Ureter (tissue), 1 donor: ENCODE measurements at regions not wholly inside any gene's neighbourhood (a gene's known extent, or its start where the extent isn't known, plus 50 kb on each side); places are given as distances from the start of the nearest gene placed in this dataset.

Experiments used
- DNase-seq: peaks from one replicate; pipeline ENCODE4 v3.0.0-alpha.2; 2020; ENCODE audit warnings: low spot score
- donor health status: DM: yes; HTN: yes; CAD: no.

DNA sequence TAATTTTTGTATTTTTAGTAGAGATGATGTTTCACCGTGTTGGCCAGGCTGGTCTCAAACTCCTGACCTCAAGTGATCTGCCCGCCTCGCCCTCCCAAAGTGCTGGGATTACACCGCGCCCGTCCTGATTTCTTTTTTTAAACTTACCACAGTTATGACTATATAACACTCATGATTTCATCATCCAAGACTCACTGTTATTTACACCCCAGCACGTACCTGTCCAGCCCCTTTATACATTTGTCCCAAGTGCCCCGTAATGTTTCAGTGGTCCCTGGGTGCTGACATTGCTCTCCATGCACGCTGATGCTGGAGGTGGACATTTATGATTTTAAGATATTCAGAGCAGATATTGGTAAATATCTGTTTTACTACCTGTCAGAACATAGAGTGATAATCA is 219.9 kb upstream of the GMDS start:
- DNase-seq, result no peak

DNA sequence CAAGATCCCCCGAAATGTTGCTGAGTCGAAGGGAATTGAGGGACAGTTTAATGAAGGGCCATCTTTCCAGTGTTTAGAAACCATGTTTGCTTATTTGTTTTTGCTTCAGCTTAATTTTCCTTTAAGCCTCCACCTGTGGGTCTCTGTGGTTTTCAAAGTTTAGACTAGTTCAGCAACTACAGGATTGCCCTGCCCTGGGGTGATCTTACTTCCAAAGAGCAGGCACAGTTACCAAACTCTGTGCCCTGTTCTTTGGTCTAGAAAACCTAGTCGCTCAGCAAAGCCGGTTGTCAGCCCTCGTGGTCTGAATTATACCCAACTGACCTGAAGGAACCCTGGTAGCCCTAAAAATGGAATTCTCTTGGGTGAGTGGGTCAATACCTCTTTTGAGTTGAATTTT is 219.2 kb upstream of the GMDS start:
- no peak for DNase-seq

- DNase-seq, result no peak
These were observed 217.4 kb upstream of the GMDS start for GRCh38 chr6:2462831-2463230.

DNA sequence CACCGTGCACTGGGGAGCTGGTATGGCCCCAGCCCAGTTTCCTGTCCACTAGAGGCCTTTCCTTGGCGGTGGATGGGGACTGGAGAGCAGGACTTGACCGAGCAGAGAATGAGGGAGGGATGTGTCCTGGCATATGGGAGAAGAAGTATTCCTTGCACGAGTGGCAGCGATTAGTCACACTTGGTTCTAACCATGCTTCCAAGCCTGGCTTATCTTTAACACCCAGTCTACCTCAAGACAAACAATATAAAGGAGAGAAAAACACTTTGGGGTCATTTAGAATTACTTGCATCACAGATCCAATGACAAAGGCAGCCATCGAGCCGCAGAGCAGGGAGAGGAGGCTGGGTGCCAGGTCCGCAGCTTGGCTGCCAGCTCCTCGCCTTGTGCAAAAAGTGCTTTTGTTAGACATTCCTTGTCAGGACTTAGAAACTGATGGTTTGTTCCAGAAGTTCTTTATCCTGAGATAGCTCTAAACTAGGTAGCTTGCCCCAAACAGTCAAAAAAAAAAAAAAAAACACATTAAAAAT is 214.9 kb upstream of the GMDS start:
- no peak for DNase-seq

DNA sequence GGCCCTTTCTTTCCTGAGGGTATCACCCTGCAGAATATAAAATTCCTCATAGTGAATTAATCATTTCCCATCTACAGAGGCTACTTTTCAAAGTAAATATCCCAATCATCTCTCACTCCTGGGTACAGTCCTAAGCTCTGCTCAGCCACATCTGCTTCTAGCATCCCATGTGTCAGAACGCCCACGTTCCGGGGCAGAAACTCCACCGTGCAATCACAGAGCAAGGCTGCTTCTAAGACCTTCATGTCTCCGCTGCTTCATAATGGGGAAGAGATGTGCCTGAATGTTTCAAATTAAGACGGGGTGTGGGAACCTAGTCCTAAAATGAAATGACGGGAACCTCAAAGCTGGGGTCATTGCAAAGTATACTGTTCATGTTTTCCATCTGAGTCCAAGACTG is 208.8 kb upstream of the GMDS start:
- no peak for DNase-seq

- peak; percentile 64 for DNase-seq
These were observed 205.1 kb upstream of the GMDS start for GRCh38 chr6:2450546-2450945.

DNA sequence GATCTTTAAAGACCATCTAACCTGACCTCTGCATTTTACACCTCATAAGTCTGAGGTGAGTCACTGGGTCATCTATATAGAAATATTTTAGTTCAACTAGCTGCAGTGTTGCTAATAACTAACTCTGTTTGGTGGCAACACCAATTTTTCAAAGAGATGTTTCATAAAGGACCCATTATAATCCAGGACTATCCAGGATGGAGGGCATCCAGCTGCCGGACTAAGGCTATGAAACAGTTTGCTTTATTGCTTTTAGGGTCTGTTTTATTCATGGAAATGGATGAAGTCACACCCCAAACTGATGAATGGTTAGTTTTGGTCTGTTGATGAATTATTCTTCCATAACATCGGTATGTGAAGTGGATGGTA is 204.2 kb upstream of the GMDS start:
- DNase-seq, result no peak

DNA sequence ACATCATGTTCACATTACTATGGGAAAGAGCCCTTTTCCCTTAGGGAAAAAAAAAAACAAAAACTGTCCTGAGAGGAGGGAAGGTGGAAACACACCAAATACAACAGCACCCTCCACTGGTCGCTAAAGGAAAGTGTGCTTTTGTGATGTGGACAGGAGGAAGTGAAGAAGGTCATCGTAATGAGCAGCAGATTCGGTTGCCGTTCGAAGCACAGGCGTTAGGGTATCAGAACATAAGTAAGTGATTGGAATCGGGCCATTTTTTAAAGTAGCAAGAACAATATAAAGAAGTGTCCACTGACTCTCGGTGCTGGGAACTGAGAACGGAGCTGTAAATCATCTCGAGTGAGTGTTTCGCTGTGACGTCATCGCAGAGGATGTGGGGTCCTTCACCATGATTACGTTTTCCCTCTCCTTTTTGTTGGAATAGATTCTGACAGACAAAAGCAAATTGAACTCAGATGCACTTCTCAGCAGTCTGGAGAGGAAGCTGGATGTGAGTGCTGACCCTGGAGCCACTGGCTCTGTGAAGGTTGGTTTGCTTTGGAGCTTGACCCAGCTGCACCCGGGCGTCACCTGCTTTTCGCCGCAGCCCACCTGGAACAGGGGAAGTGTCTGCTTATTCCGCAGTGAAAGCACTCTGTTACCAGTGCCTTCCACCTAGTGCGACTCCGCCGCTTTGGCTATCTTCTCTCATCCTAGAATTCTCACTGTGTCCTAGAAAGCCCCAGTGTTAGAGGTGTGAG is 203.6 kb upstream of the GMDS start:
- DNase-seq, result peak; percentile 56

- no peak for DNase-seq
These were observed 202.5 kb upstream of the GMDS start for GRCh38 chr6:2447931-2448330.

- DNase-seq, result no peak
These were observed 202.0 kb upstream of the GMDS start for GRCh38 chr6:2447318-2447920.

- DNase-seq, result no peak
These were observed 196.4 kb upstream of the GMDS start for GRCh38 chr6:2441601-2442475.

GRCh38 chr6:2440516-2440915 is 195.1 kb upstream of the GMDS start:
- no peak for DNase-seq

GRCh38 chr6:2439632-2440031 is 194.2 kb upstream of the GMDS start:
- no peak for DNase-seq

DNA sequence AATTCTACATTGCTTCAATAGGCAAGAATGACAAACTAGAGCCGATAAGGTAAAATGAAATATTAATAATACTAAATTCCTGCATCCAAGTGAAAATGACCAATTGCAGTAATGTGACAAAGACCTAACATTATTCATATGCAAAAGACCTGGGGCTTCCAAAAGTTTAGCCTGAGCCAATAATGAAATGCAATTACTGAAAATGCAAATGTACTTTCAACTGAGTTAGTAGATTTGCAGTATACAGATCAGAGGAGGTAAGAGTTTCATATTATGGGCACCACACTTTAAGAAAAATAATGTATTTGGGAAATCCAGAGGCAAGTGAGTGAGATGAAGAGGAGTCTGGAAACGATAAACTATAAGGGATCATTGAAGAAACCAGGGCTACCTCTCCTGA is 193.7 kb upstream of the GMDS start:
- DNase-seq, result no peak

GRCh38 chr6:2436410-2437154 is 191.2 kb upstream of the GMDS start:
- no peak for DNase-seq

DNA sequence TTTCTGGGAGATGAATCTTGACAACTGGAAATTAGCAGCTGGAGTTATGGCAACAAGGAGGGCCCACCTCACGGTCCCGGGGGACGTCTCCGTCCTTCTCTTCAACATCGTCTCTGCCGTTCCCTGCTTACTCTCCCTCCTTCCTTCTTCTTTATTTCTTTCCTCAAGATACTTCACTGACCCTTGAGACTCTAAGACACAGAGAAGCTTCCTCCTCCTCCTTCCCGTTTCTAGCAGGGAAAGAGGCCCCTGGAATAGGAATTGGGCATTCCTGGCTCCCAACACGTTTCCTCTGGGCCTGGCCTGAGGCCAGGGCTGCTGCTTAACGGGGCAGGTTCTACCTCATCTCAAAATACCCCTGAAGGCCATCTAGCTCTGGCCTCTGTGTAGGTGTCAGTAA is 189.9 kb upstream of the GMDS start:
- no peak for DNase-seq

- no peak for DNase-seq
These were observed 189.5 kb upstream of the GMDS start for GRCh38 chr6:2434912-2435311.

- peak; percentile 85 for DNase-seq
These were observed 188.7 kb upstream of the GMDS start for GRCh38 chr6:2434116-2434515.

GRCh38 chr6:2433711-2434110 is 188.3 kb upstream of the GMDS start:
- DNase-seq, result no peak

- no peak for DNase-seq
These were observed 187.9 kb upstream of the GMDS start for GRCh38 chr6:2433266-2433665.

DNA sequence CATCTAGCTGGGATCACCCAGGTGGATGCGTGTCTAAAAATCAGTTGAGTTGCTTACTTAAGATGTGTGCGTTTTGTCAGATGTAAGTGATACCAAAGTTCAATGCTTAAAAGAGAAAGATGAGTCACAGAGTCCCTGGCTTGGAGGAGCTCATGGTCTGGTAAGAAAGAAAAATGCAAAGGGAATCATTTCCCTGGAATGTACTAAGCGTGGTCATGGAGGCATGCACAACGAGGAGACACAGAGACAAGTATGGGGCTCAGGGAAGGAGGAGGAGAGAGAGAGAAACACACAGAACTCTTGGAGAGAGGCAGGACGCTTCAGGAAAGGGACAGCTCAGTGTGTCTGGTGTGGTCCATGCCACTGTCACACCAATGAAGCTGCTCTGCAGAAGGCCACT is 186.9 kb upstream of the GMDS start:
- DNase-seq, result no peak

GRCh38 chr6:2430612-2431011 is 185.2 kb upstream of the GMDS start:
- no peak for DNase-seq
